NOMO-1 treated with dmso at 0.1 percent for 144 hours (cell line): ENCODE measurements at regions not wholly inside any gene's neighbourhood (a gene's known extent, or its start where the extent isn't known, plus 50 kb on each side); places are given as distances from the start of the nearest gene placed in this dataset.

Source experiments
- DNase-seq: peaks from one replicate; lab custom pipeline; 2025; ENCODE audit not compliant: unreplicated experiment; lab: John Stamatoyannopoulos, UW

GRCh38 chr10:2475711-2476217 lies 591.6 kb upstream of the PFKP start:
- DNase-seq, result no peak

- DNase-seq, result no peak
These were observed 595.5 kb upstream of the PFKP start for GRCh38 chr10:2471811-2472210.

GRCh38 chr10:2469802-2470201 lies 597.5 kb upstream of the PFKP start:
- DNase-seq, result no peak

GRCh38 chr10:2464483-2464882 lies 602.9 kb upstream of the PFKP start:
- DNase-seq, result no peak

- no peak for DNase-seq
These were observed 604.0 kb upstream of the PFKP start for GRCh38 chr10:2463316-2463715.

- no peak for DNase-seq
These were observed 604.8 kb upstream of the PFKP start for GRCh38 chr10:2462581-2462980.

GRCh38 chr10:2460812-2461211 lies 606.5 kb upstream of the PFKP start:
- no peak for DNase-seq

- no peak for DNase-seq
These were observed 607.6 kb upstream of the PFKP start for GRCh38 chr10:2459713-2460112.

- no peak for DNase-seq
These were observed 610.5 kb upstream of the PFKP start for GRCh38 chr10:2456834-2457233.

- DNase-seq, result peak; percentile 3
These were observed 622.0 kb upstream of the PFKP start for GRCh38 chr10:2445370-2445769.

GRCh38 chr10:2439983-2440382 lies 627.4 kb upstream of the PFKP start:
- DNase-seq, result no peak

GRCh38 chr10:2439000-2439399 lies 628.3 kb upstream of the PFKP start:
- DNase-seq, result no peak

- DNase-seq, result no peak
These were observed 629.0 kb upstream of the PFKP start for GRCh38 chr10:2438248-2438939.

- DNase-seq, result no peak
These were observed 630.4 kb upstream of the PFKP start for GRCh38 chr10:2436933-2437332.

GRCh38 chr10:2431961-2432360 lies 635.4 kb upstream of the PFKP start:
- no peak for DNase-seq

GRCh38 chr10:2427412-2427811 lies 639.9 kb upstream of the PFKP start:
- DNase-seq, result no peak

- DNase-seq, result no peak
These were observed 642.0 kb upstream of the PFKP start for GRCh38 chr10:2425320-2425719.

GRCh38 chr10:2414562-2414961 lies 652.8 kb upstream of the PFKP start:
- DNase-seq, result no peak

GRCh38 chr10:2414039-2414438 lies 653.3 kb upstream of the PFKP start:
- DNase-seq, result no peak

- no peak for DNase-seq
These were observed 657.3 kb upstream of the PFKP start for GRCh38 chr10:2410049-2410448.

- no peak for DNase-seq
These were observed 664.1 kb upstream of the ADARB2 start for GRCh38 chr10:2401459-2401858.

- no peak for DNase-seq
These were observed 662.2 kb upstream of the ADARB2 start for GRCh38 chr10:2399482-2399881.

- DNase-seq, result no peak
These were observed 655.0 kb upstream of the ADARB2 start for GRCh38 chr10:2392145-2392812.
